ENCODE measurements at regions not wholly inside any gene's neighbourhood (a gene's known extent, or its start where the extent isn't known, plus 50 kb on each side); places are given as distances from the start of the nearest gene placed in this dataset.

- H3K4me1 ChIP-seq (ENCODE audit: insufficient read depth, low read length, poor library complexity, severe bottlenecking): no peaks in the 10 kb centered on the region
- no peak overlapping the region for H3K4me2 ChIP-seq (ENCODE audit: low read length)
- H4K20me1 ChIP-seq (ENCODE audit: insufficient read depth, low read length): no peaks in the 10 kb centered on the region
- H3K79me2 ChIP-seq (ENCODE audit: insufficient read depth, low read depth, low read length): no peaks in the 10 kb centered on the region
- intact Hi-C loops (cut with micrococcal nuclease; ENCODE audit: unreplicated experiment): no loop called here
- no peak overlapping the region for H3K4me3 ChIP-seq (ENCODE audit: low read depth, low read length, poor library complexity, severe bottlenecking)
- H2AFZ ChIP-seq (ENCODE audit: low read length): no peak overlapping the region
- ChIA-PET POLR2A (no interaction called here), CTCF (ENCODE audit: unreplicated experiment) (no interaction called here)
- no peak for DNase-seq (ENCODE audit: low spot score)
- BruUV-seq (replicated peaks): no TSS peak
- TF ChIP-seq CTCF (conservative IDR thresholded peaks at IDR 0.05; ENCODE audit: low read length) (no peak), EZH2phosphoT487 (IDR thresholded peaks at IDR 0.05; ENCODE audit: borderline replicate concordance, low read depth, low read length) (no peak)
- H3K27ac ChIP-seq (ENCODE audit: low read depth, low read length, poor library complexity, severe bottlenecking): no peak overlapping the region
- H3K9me2 ChIP-seq (ENCODE audit: insufficient read depth, low read length): no peaks in the 10 kb centered on the region
- H3K36me3 ChIP-seq (ENCODE audit: insufficient read depth, low read length): no peaks in the 10 kb centered on the region
- no peaks in the 10 kb centered on the region for H3K9me3 ChIP-seq (ENCODE audit: low read length)
Measured at GRCh38 chr11:32485733-32486132, 50.4 kb upstream of the WT1 start.

Data from OCI-LY7 (cell line).